ENCODE measurements at regions not wholly inside any gene's neighbourhood (a gene's known extent, or its start where the extent isn't known, plus 50 kb on each side); places are given as distances from the start of the nearest gene placed in this dataset.
"Not testable (repeated sequence)": the region's sequence is repeated elsewhere in the genome, so short reads cannot be mapped to it uniquely, and the experiment has no call there.

DNA sequence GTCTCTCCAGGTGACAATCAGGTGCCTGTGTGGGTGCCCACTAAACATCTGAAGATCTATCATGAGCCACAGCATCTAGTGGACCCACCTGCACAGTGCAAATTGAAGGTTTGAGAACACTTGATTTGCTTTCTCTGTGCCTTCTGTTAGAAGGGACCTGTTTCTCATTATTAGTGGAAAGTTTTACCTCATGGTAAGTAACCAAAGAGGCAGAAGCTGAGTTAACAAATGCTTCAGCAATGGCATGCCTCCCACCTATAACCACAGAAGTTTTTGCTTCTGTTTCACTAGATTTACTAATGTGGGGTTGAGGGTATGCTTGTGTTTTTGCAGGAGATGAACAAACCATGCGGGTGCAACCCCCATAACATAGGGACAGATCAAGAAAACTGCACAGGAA, 297.4 kb upstream of the DKK2 start:
- H3K36me3 ChIP-seq (ENCODE audit: low read depth): no peaks in the 10 kb centered on the region
- H3K4me2 ChIP-seq: no peak overlapping the region
- H3F3A ChIP-seq (ENCODE audit: insufficient read depth, low read depth): no peaks in the 10 kb centered on the region
- no peak for DNase-seq
- ChIA-PET POLR2A (ENCODE audit: unreplicated experiment) (no interaction called here), CTCF (no interaction called here)
- H3K79me2 ChIP-seq (ENCODE audit: low read depth): no peaks in the 10 kb centered on the region
- H2AFZ ChIP-seq: no peak overlapping the region
- H3K9me3 ChIP-seq (ENCODE audit: insufficient read depth, low read depth): no peaks in the 10 kb centered on the region
- H3K4me1 ChIP-seq (replicated peaks; ENCODE audit: insufficient read depth): no peaks in the 10 kb centered on the region
- intact Hi-C loops (cut with micrococcal nuclease; ENCODE audit: unreplicated experiment): no loop called here
- no peak overlapping the region for H3K4me3 ChIP-seq
- H3K27ac ChIP-seq: no peak overlapping the region
- BruUV-seq (replicated peaks): no TSS peak
- no peaks in the 10 kb centered on the region for H4K20me1 ChIP-seq (ENCODE audit: insufficient read depth)
- H3K9me2 ChIP-seq (ENCODE audit: insufficient read depth): no peaks in the 10 kb centered on the region
- no peak for TF ChIP-seq EZH2 (IDR thresholded peaks at IDR 0.05; ENCODE audit: low read depth)
- TF ChIP-seq, protein P1, sequence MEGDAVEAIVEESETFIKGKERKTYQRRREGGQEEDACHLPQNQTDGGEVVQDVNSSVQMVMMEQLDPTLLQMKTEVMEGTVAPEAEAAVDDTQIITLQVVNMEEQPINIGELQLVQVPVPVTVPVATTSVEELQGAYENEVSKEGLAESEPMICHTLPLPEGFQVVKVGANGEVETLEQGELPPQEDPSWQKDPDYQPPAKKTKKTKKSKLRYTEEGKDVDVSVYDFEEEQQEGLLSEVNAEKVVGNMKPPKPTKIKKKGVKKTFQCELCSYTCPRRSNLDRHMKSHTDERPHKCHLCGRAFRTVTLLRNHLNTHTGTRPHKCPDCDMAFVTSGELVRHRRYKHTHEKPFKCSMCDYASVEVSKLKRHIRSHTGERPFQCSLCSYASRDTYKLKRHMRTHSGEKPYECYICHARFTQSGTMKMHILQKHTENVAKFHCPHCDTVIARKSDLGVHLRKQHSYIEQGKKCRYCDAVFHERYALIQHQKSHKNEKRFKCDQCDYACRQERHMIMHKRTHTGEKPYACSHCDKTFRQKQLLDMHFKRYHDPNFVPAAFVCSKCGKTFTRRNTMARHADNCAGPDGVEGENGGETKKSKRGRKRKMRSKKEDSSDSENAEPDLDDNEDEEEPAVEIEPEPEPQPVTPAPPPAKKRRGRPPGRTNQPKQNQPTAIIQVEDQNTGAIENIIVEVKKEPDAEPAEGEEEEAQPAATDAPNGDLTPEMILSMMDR (conservative IDR thresholded peaks at IDR 0.05): no peak
- H3K27me3 ChIP-seq (ENCODE audit: insufficient read depth, low read depth): no peaks in the 10 kb centered on the region

DNA sequence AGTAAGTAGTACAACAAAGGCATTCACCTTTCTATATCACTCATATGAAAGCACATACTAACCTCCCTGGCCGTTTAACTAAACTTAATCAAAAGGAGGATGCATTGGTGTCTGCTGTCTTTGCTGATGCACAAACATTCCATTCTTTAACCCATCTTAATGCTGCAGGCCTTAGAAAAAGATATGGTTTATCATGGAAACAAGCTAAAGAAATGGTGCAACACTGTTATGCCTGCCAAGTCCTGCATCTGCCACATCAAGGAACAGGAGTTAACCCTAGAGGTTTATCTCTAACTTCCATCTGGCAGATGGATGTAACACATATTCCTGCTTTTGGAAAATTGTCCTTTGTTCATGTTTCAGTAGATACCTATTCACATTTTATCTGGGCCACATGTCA, 296.5 kb upstream of the DKK2 start:
- H3K27me3 ChIP-seq (ENCODE audit: insufficient read depth, low read depth); H3K27ac ChIP-seq; H3K9me2 ChIP-seq (ENCODE audit: insufficient read depth); H3K4me1 ChIP-seq (replicated peaks; ENCODE audit: insufficient read depth); H3K4me3 ChIP-seq; H4K20me1 ChIP-seq (ENCODE audit: insufficient read depth); DNase-seq; H3K9me3 ChIP-seq (ENCODE audit: insufficient read depth, low read depth); POLR2A ChIA-PET (ENCODE audit: unreplicated experiment); BruUV-seq (replicated peaks); H2AFZ ChIP-seq; H3K36me3 ChIP-seq (ENCODE audit: low read depth); intact Hi-C loops (cut with micrococcal nuclease; ENCODE audit: unreplicated experiment); H3K79me2 ChIP-seq (ENCODE audit: low read depth); H3F3A ChIP-seq (ENCODE audit: insufficient read depth, low read depth); CTCF ChIA-PET; H3K4me2 ChIP-seq: not testable (repeated sequence)

DNA sequence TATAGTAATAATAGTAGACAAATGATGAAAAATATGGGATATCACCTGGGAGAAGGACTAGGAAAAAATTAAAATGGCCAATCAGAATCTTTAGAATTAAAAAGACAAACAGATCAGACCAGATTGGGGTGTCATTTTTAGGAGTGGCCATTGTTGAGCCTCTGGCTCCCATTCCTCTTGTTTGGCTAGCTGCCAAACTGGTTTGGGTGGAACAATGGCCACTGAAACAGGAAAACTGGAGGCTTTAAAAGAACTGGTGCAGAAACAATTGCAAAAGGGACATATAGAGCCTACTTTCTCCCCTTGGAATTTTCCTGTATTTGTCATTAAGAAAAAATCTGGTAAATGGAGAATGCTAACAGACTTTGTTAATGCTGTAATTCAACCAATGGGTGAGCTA, 294.8 kb upstream of the DKK2 start:
- no peaks in the 10 kb centered on the region for H4K20me1 ChIP-seq (ENCODE audit: insufficient read depth)
- DNase-seq: no peak
- no peaks in the 10 kb centered on the region for H3K36me3 ChIP-seq (ENCODE audit: low read depth)
- H3K4me3 ChIP-seq: no peak overlapping the region
- no peaks in the 10 kb centered on the region for H3K27me3 ChIP-seq (ENCODE audit: insufficient read depth, low read depth)
- ChIA-PET POLR2A (ENCODE audit: unreplicated experiment) (no interaction called here), CTCF (no interaction called here)
- H3K79me2 ChIP-seq (ENCODE audit: low read depth): no peaks in the 10 kb centered on the region
- intact Hi-C loops (cut with micrococcal nuclease; ENCODE audit: unreplicated experiment): no loop called here
- no peak overlapping the region for H3K4me2 ChIP-seq
- no peaks in the 10 kb centered on the region for H3F3A ChIP-seq (ENCODE audit: insufficient read depth, low read depth)
- no peaks in the 10 kb centered on the region for H3K4me1 ChIP-seq (replicated peaks; ENCODE audit: insufficient read depth)
- no peak overlapping the region for H3K27ac ChIP-seq
- BruUV-seq (replicated peaks): no TSS peak
- no peaks in the 10 kb centered on the region for H3K9me2 ChIP-seq (ENCODE audit: insufficient read depth)
- no peak overlapping the region for H2AFZ ChIP-seq
- H3K9me3 ChIP-seq (ENCODE audit: insufficient read depth, low read depth): no peaks in the 10 kb centered on the region
- TF ChIP-seq, protein P1 (conservative IDR thresholded peaks at IDR 0.05): no peak
- TF ChIP-seq EZH2 (IDR thresholded peaks at IDR 0.05; ENCODE audit: low read depth): no peak

DNA sequence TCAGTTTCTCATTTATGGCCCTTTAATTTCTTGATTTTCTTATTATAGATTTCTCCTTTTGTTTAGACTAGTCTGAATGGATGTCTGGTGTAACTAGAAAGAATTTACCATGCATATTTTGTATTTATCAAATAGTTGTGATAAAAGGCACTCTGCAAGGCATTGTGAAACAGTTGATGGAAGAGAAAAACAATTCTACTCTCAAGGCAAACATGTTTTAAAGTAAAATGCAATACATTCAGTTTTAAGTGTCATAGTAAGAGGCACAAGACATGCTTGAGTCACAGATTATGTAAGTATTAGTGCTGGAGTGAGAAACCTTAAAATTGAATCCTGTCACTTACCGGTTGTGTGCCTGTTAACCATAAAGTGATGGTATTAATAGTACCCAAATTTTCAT, 283.3 kb upstream of the DKK2 start:
- Histone ChIP-seq H3K79me2 (ENCODE audit: low read depth) (no peaks in the 10 kb centered on the region), H3K27me3 (ENCODE audit: insufficient read depth, low read depth) (no peaks in the 10 kb centered on the region), H3K4me3 (no peak overlapping the region), H3K9me2 (ENCODE audit: insufficient read depth) (no peaks in the 10 kb centered on the region), H4K20me1 (ENCODE audit: insufficient read depth) (no peaks in the 10 kb centered on the region), H3K4me2 (no peak overlapping the region), H3K36me3 (ENCODE audit: low read depth) (no peaks in the 10 kb centered on the region), H3K4me1 (replicated peaks; ENCODE audit: insufficient read depth) (no peaks in the 10 kb centered on the region), H2AFZ (no peak overlapping the region), H3F3A (ENCODE audit: insufficient read depth, low read depth) (no peaks in the 10 kb centered on the region), H3K9me3 (ENCODE audit: insufficient read depth, low read depth) (no peaks in the 10 kb centered on the region), H3K27ac (no peak overlapping the region)
- POLR2A ChIA-PET (ENCODE audit: unreplicated experiment): no interaction called here
- CTCF ChIA-PET: no interaction called here
- TF ChIP-seq, protein P1 (conservative IDR thresholded peaks at IDR 0.05): no peak
- TF ChIP-seq EZH2 (IDR thresholded peaks at IDR 0.05; ENCODE audit: low read depth): no peak
- intact Hi-C loops (cut with micrococcal nuclease; ENCODE audit: unreplicated experiment): no loop called here
- BruUV-seq (replicated peaks): no TSS peak
- no peak for DNase-seq
